ENCODE measurements at regions not wholly inside any gene's neighbourhood (a gene's known extent, or its start where the extent isn't known, plus 50 kb on each side); places are given as distances from the start of the nearest gene placed in this dataset.

GRCh38 chr21:35696644-35697043 lies 363.7 kb downstream of the SETD4 start:
- no peak for DNase-seq (ENCODE audit: low spot score)

- no peak for DNase-seq (ENCODE audit: low spot score)
Measured at GRCh38 chr21:35692311-35692710, 368.0 kb downstream of the SETD4 start.

- no peak for DNase-seq (ENCODE audit: low spot score)
Measured at GRCh38 chr21:35690436-35690835, 369.9 kb downstream of the SETD4 start.

GRCh38 chr21:35686156-35686555 lies 374.2 kb downstream of the SETD4 start:
- no peak for DNase-seq (ENCODE audit: low spot score)

- DNase-seq (ENCODE audit: low spot score): no peak
Measured at GRCh38 chr21:35683664-35684304, 376.5 kb downstream of the SETD4 start.

- no peak for DNase-seq (ENCODE audit: low spot score)
Measured at GRCh38 chr21:35682904-35683549, 377.3 kb downstream of the SETD4 start.

GRCh38 chr21:35681946-35682345 lies 378.4 kb downstream of the SETD4 start:
- DNase-seq (ENCODE audit: low spot score): no peak

- DNase-seq (ENCODE audit: low spot score): no peak
Measured at GRCh38 chr21:35679076-35679475, 381.2 kb downstream of the SETD4 start.

- DNase-seq (ENCODE audit: low spot score): no peak
Measured at GRCh38 chr21:35678393-35678792, 381.9 kb downstream of the SETD4 start.

- no peak for DNase-seq (ENCODE audit: low spot score)
Measured at GRCh38 chr21:35677298-35677841, 383.0 kb downstream of the SETD4 start.

GRCh38 chr21:35674895-35675470 lies 385.3 kb downstream of the SETD4 start:
- no peak for DNase-seq (ENCODE audit: low spot score)

GRCh38 chr21:35674091-35674671 lies 386.1 kb downstream of the SETD4 start:
- DNase-seq (ENCODE audit: low spot score): no peak

GRCh38 chr21:35672313-35672712 lies 388.0 kb downstream of the SETD4 start:
- DNase-seq (ENCODE audit: low spot score): no peak

- no peak for DNase-seq (ENCODE audit: low spot score)
Measured at GRCh38 chr21:35664683-35665082, 395.6 kb downstream of the SETD4 start.

GRCh38 chr21:35663856-35664606 lies 396.3 kb downstream of the SETD4 start:
- no peak for DNase-seq (ENCODE audit: low spot score)

GRCh38 chr21:35658242-35658641 lies 402.1 kb downstream of the SETD4 start:
- no peak for DNase-seq (ENCODE audit: low spot score)

GRCh38 chr21:35652872-35653271 lies 407.5 kb downstream of the SETD4 start:
- no peak for DNase-seq (ENCODE audit: low spot score)

- no peak for DNase-seq (ENCODE audit: low spot score)
Measured at GRCh38 chr21:35652196-35652595, 408.1 kb downstream of the SETD4 start.

- no peak for DNase-seq (ENCODE audit: low spot score)
Measured at GRCh38 chr21:35651196-35651595, 409.1 kb downstream of the SETD4 start.

- no peak for DNase-seq (ENCODE audit: low spot score)
Measured at GRCh38 chr21:35649186-35649585, 411.1 kb downstream of the SETD4 start.

- no peak for DNase-seq (ENCODE audit: low spot score)
Measured at GRCh38 chr21:35648512-35648911, 411.8 kb downstream of the SETD4 start.

GRCh38 chr21:35646606-35647005 lies 413.7 kb downstream of the SETD4 start:
- DNase-seq (ENCODE audit: low spot score): no peak

Data from HuH-7 (cell line).